ENCODE measurements at regions not wholly inside any gene's neighbourhood (a gene's known extent, or its start where the extent isn't known, plus 50 kb on each side); places are given as distances from the start of the nearest gene placed in this dataset.
"Not testable (repeated sequence)": the region's sequence is repeated elsewhere in the genome, so short reads cannot be mapped to it uniquely, and the experiment has no call there.

- DNase-seq (ENCODE audit: low read depth) = no peak
Observed at GRCh38 chr2:13607139-13607538, 890.4 kb downstream of the TRIB2 start.

- DNase-seq (ENCODE audit: low read depth) = no peak
Observed at GRCh38 chr2:13611939-13612338, 895.2 kb downstream of the TRIB2 start.

- no peak for DNase-seq (ENCODE audit: low read depth)
Observed at GRCh38 chr2:13616059-13616458, 899.3 kb downstream of the TRIB2 start.

- DNase-seq (ENCODE audit: low read depth) = no peak
Observed at GRCh38 chr2:13616616-13617015, 899.9 kb downstream of the TRIB2 start.

GRCh38 chr2:13628122-13628521 is 911.4 kb downstream of the TRIB2 start:
- no peak for DNase-seq (ENCODE audit: low read depth)

GRCh38 chr2:13638181-13638580 is 921.4 kb downstream of the TRIB2 start:
- no peak for DNase-seq (ENCODE audit: low read depth)

GRCh38 chr2:13649918-13650317 is 933.2 kb downstream of the TRIB2 start:
- no peak for DNase-seq (ENCODE audit: low read depth)

GRCh38 chr2:13650586-13651180 is 933.9 kb downstream of the TRIB2 start:
- DNase-seq (ENCODE audit: low read depth) = no peak

- DNase-seq (ENCODE audit: low read depth) = no peak
Observed at GRCh38 chr2:13651684-13652131, 935.0 kb downstream of the TRIB2 start.

- no peak for DNase-seq (ENCODE audit: low read depth)
Observed at GRCh38 chr2:13652531-13653313, 936.0 kb downstream of the TRIB2 start.

- no peak for DNase-seq (ENCODE audit: low read depth)
Observed at GRCh38 chr2:13654416-13654815, 937.7 kb downstream of the TRIB2 start.

GRCh38 chr2:13660231-13660630 is 943.5 kb downstream of the TRIB2 start:
- DNase-seq (ENCODE audit: low read depth) = no peak

GRCh38 chr2:13662055-13662454 is 945.3 kb downstream of the TRIB2 start:
- no peak for DNase-seq (ENCODE audit: low read depth)

- DNase-seq (ENCODE audit: low read depth) = no peak
Observed at GRCh38 chr2:13666582-13667414, 950.1 kb downstream of the TRIB2 start.

GRCh38 chr2:13667415-13667757 is 950.6 kb downstream of the TRIB2 start:
- no peak for DNase-seq (ENCODE audit: low read depth)

GRCh38 chr2:13669607-13670006 is 952.9 kb downstream of the TRIB2 start:
- DNase-seq (ENCODE audit: low read depth) = no peak

GRCh38 chr2:13673821-13674220 is 957.1 kb downstream of the TRIB2 start:
- not testable (repeated sequence) for DNase-seq (ENCODE audit: low read depth)

GRCh38 chr2:13676269-13676668 is 956.2 kb upstream of the LRATD1 start:
- DNase-seq (ENCODE audit: low read depth) = no peak

GRCh38 chr2:13681936-13682335 is 950.6 kb upstream of the LRATD1 start:
- no peak for DNase-seq (ENCODE audit: low read depth)

GRCh38 chr2:13682540-13683272 is 949.8 kb upstream of the LRATD1 start:
- DNase-seq (ENCODE audit: low read depth) = no peak

GRCh38 chr2:13686262-13686661 is 946.3 kb upstream of the LRATD1 start:
- no peak for DNase-seq (ENCODE audit: low read depth)

- no peak for DNase-seq (ENCODE audit: low read depth)
Observed at GRCh38 chr2:13694673-13695072, 937.8 kb upstream of the LRATD1 start.
